PC-9 (cell line): ENCODE measurements at regions not wholly inside any gene's neighbourhood (a gene's known extent, or its start where the extent isn't known, plus 50 kb on each side); places are given as distances from the start of the nearest gene placed in this dataset.

Experiments used
- BruUV-seq: library from RNA; stranded (reverse); fragments of 400-500 nt; replicated peaks from 2 replicates; lab custom pipeline; 2021; lab: Mats Ljungman, UMichigan
- CTCF ChIA-PET: fragments of 300-600 bp; sonication (Branson Sonifier 250); formaldehyde crosslinking; loops from one replicate; lab custom pipeline; 2022; ENCODE audit warnings: antibody characterized with exemption; lab: Charles Lee
- POLR2A ChIA-PET: fragments of 300-600 bp; sonication (Branson Sonifier 250); formaldehyde crosslinking; loops from one replicate; lab custom pipeline; 2022; ENCODE audit warnings: antibody characterized with exemption; ENCODE audit not compliant: unreplicated experiment; lab: Charles Lee
- DNase-seq, 2 experiments: peaks; one replicate each; pipeline versions ENCODE4 v3.0.0 to v3.0.0-alpha.2; 2015 to 2022; ENCODE audit warnings: mixed read lengths in 1 of 2
- H2AFZ ChIP-seq: fragments of 200-600 bp; sonication (generic); 2 replicates; pipeline ENCODE4 v1.8.1; 2017; ENCODE audit warnings: antibody characterized with exemption
- H3F3A ChIP-seq: fragments of 200-600 bp; sonication (generic); 2 replicates; pipeline ENCODE4 v1.8.1; 2017; ENCODE audit warnings: antibody characterized with exemption, mild to moderate bottlenecking, low read depth; ENCODE audit not compliant: insufficient read depth
- H3K27ac ChIP-seq: fragments of 200-600 bp; sonication (generic); 2 replicates; pipeline ENCODE4 v1.6.1; 2016; ENCODE audit warnings: mixed run types
- H3K27me3 ChIP-seq: fragments of 200-600 bp; sonication (generic); 2 replicates; pipeline ENCODE4 v1.6.1; 2016; ENCODE audit warnings: low read depth, mixed run types; ENCODE audit not compliant: insufficient read depth
- H3K36me3 ChIP-seq: fragments of 200-600 bp; sonication (generic); 2 replicates; pipeline ENCODE4 v1.6.1; 2016; ENCODE audit warnings: low read depth, mixed run types
- H3K4me1 ChIP-seq: fragments of 200-600 bp; sonication (generic); replicated peaks from 2 replicates; pipeline ENCODE4 v1.6.1; 2016; ENCODE audit warnings: mixed run types; ENCODE audit not compliant: insufficient read depth
- H3K4me2 ChIP-seq: fragments of 200-600 bp; sonication (generic); 2 replicates; pipeline ENCODE4 v1.6.1; 2017; ENCODE audit warnings: mixed run types
- H3K4me3 ChIP-seq: fragments of 200-600 bp; sonication (generic); 2 replicates; pipeline ENCODE4 v1.6.1; 2016; ENCODE audit warnings: mixed run types
- H3K79me2 ChIP-seq: fragments of 200-600 bp; sonication (generic); 2 replicates; pipeline ENCODE4 v1.6.1; 2017; ENCODE audit warnings: low read depth, mixed run types
- H3K9me2 ChIP-seq: fragments of 200-600 bp; sonication (generic); 2 replicates; pipeline ENCODE4 v1.8.1; 2017; ENCODE audit warnings: mild to moderate bottlenecking; ENCODE audit not compliant: insufficient read depth
- H3K9me3 ChIP-seq: fragments of 200-600 bp; sonication (generic); 2 replicates; pipeline ENCODE4 v1.8.1; 2016; ENCODE audit warnings: low read depth; ENCODE audit not compliant: insufficient read depth
- H4K20me1 ChIP-seq: fragments of 200-600 bp; sonication (generic); 2 replicates; pipeline ENCODE4 v1.8.1; 2017; ENCODE audit not compliant: insufficient read depth
- EZH2 ChIP-seq: fragments of 200-600 bp; sonication (generic); IDR thresholded peaks from 2 replicates; pipeline ENCODE4 v1.8.0; 2017; ENCODE audit warnings: antibody characterized with exemption, low read depth
- intact Hi-C: fragments of 100-400 bp; cut with micrococcal nuclease; formaldehyde crosslinking; loops from one replicate; pipeline ENCODE4 v1.10.0; 2022; ENCODE audit not compliant: unreplicated experiment
- TF ChIP-seq, protein P1 (sequence below): fragments of 200-600 bp; sonication (generic); conservative IDR thresholded peaks from 2 replicates; pipeline ENCODE4 v1.6.1; 2017; ENCODE audit warnings: mixed run types, antibody characterized with exemption, mild to moderate bottlenecking, moderate library complexity

DNA sequence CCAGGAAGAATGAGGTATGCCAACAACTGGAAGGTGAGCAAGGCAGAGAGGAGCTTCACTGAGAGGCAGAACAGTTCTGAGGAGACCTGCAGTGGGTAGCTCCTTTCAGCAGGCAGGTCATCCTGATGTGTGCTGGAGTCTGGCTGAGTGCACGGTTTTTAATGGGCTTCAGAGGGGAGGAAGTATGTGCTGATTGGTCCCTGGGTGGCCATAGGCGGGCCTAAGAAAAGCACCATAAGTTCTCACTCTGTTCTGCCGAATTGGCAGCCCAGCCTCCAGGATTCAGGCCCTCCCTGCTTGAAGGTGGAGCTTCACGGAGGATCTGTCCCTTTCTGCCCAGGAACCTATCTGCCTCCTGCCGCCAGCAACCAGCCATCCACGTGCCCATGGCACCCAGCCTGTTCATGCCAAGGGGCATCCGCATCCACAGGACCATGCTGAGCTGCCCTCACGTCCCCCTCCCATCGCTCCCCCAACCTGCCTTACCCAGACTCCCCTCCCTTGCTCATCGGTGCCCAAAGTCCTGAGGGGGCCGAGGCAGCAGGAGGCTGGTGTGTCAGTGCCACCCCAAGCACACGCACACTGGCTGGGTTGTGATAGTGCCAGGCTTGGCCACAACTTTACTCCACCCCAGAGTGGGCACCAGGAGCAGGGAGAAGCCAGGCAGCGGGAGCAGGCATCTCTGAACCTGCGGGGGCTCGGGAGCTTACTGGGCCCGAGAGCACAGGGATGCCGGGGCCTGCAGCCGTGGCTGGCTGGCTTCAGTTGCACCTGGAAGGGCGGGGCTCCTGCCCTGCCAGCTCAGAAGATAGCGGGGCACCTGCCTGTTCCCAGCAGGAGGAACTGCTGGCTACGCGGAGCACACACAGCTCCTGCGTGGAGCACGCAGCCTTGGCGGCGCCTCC, 608.4 kb upstream of the FOXG1 start:
- H3K9me3 ChIP-seq, result no peaks in the 10 kb centered on the region
- ChIA-PET POLR2A (no interaction called here), CTCF (no interaction called here)
- BruUV-seq, result no TSS peak
- H4K20me1 ChIP-seq, result no peaks in the 10 kb centered on the region
- DNase-seq, result no peak
- no peak overlapping the region for H3K4me3 ChIP-seq
- no peak overlapping the region for H3K27ac ChIP-seq
- no peaks in the 10 kb centered on the region for H3K4me1 ChIP-seq
- H3K27me3 ChIP-seq, result no peaks in the 10 kb centered on the region
- no peaks in the 10 kb centered on the region for H3K36me3 ChIP-seq
- no peak overlapping the region for H2AFZ ChIP-seq
- TF ChIP-seq EZH2, result no peak
- TF ChIP-seq, protein P1, sequence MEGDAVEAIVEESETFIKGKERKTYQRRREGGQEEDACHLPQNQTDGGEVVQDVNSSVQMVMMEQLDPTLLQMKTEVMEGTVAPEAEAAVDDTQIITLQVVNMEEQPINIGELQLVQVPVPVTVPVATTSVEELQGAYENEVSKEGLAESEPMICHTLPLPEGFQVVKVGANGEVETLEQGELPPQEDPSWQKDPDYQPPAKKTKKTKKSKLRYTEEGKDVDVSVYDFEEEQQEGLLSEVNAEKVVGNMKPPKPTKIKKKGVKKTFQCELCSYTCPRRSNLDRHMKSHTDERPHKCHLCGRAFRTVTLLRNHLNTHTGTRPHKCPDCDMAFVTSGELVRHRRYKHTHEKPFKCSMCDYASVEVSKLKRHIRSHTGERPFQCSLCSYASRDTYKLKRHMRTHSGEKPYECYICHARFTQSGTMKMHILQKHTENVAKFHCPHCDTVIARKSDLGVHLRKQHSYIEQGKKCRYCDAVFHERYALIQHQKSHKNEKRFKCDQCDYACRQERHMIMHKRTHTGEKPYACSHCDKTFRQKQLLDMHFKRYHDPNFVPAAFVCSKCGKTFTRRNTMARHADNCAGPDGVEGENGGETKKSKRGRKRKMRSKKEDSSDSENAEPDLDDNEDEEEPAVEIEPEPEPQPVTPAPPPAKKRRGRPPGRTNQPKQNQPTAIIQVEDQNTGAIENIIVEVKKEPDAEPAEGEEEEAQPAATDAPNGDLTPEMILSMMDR, result no peak
- intact Hi-C loops, result no loop called here
- no peak overlapping the region for H3K4me2 ChIP-seq
- no peaks in the 10 kb centered on the region for H3K79me2 ChIP-seq
- H3F3A ChIP-seq, result no peaks in the 10 kb centered on the region
- no peaks in the 10 kb centered on the region for H3K9me2 ChIP-seq

DNA sequence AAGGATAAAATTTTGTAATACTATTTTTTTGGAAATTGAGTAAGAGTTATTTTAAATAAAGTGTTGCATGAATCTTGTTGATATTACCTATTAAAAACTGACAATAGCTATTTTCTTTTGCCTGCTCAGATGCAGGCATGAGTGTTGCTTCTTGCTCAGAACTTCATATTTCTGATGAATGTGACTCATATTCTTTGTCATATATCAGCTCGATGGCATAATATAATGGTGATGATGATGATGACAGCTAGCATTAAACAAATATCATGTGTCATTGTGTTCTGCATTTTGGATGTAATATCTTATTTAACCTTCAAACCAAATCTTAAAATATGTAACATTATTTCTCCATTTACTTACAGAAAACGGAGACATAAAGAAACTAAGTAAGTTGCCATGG, 605.5 kb upstream of the FOXG1 start:
- no peak overlapping the region for H2AFZ ChIP-seq
- ChIA-PET POLR2A (no interaction called here), CTCF (no interaction called here)
- DNase-seq, result no peak
- no peaks in the 10 kb centered on the region for H3K36me3 ChIP-seq
- H3K4me2 ChIP-seq, result no peak overlapping the region
- no peaks in the 10 kb centered on the region for H3K4me1 ChIP-seq
- no peaks in the 10 kb centered on the region for H4K20me1 ChIP-seq
- no peak overlapping the region for H3K27ac ChIP-seq
- H3K27me3 ChIP-seq, result no peaks in the 10 kb centered on the region
- H3K9me2 ChIP-seq, result no peaks in the 10 kb centered on the region
- H3F3A ChIP-seq, result no peaks in the 10 kb centered on the region
- no peaks in the 10 kb centered on the region for H3K79me2 ChIP-seq
- BruUV-seq, result no TSS peak
- intact Hi-C loops, result no loop called here
- no peak overlapping the region for H3K4me3 ChIP-seq
- no peaks in the 10 kb centered on the region for H3K9me3 ChIP-seq
- TF ChIP-seq EZH2, result no peak
- TF ChIP-seq, protein P1, result no peak

DNA sequence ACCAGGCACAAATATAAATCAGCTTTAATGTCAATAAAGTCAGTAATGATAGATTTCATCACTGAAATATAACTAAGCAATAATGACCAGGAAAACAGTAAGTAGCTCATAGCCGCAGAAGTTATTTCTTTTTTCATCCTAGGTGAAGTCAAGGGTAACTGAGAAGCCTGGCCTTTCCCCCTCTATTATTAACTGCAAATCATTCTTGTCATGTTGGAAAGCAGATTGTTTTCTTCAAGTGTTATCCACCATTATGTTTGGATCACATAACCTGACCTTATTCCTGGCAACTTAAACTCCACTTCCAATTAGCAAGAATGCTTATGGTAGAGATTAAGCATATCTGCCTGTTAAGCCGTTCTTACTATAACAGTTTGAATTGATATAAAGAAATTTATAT, 603.4 kb upstream of the FOXG1 start:
- H3F3A ChIP-seq, result no peaks in the 10 kb centered on the region
- H2AFZ ChIP-seq, result no peak overlapping the region
- no peak overlapping the region for H3K27ac ChIP-seq
- no peaks in the 10 kb centered on the region for H3K4me1 ChIP-seq
- no peak overlapping the region for H3K4me2 ChIP-seq
- H3K9me2 ChIP-seq, result no peaks in the 10 kb centered on the region
- H3K4me3 ChIP-seq, result no peak overlapping the region
- BruUV-seq, result no TSS peak
- TF ChIP-seq, protein P1, result no peak
- TF ChIP-seq EZH2, result no peak
- ChIA-PET POLR2A (no interaction called here), CTCF (no interaction called here)
- DNase-seq, result no peak
- H3K9me3 ChIP-seq, result no peaks in the 10 kb centered on the region
- no peaks in the 10 kb centered on the region for H3K79me2 ChIP-seq
- intact Hi-C loops, result no loop called here
- H3K27me3 ChIP-seq, result no peaks in the 10 kb centered on the region
- no peaks in the 10 kb centered on the region for H4K20me1 ChIP-seq
- no peaks in the 10 kb centered on the region for H3K36me3 ChIP-seq
